PC-9 (cell line): ENCODE measurements at regions not wholly inside any gene's neighbourhood (a gene's known extent, or its start where the extent isn't known, plus 50 kb on each side); places are given as distances from the start of the nearest gene placed in this dataset.

Experiments
- EZH2 ChIP-seq: fragments of 200-600 bp; sonication (generic); IDR thresholded peaks from 2 replicates; pipeline ENCODE4 v1.8.0; 2017; ENCODE audit warnings: antibody characterized with exemption, low read depth
- TF ChIP-seq, protein P1 (sequence below): fragments of 200-600 bp; sonication (generic); conservative IDR thresholded peaks from 2 replicates; pipeline ENCODE4 v1.6.1; 2017; ENCODE audit warnings: mixed run types, antibody characterized with exemption, mild to moderate bottlenecking, moderate library complexity

DNA sequence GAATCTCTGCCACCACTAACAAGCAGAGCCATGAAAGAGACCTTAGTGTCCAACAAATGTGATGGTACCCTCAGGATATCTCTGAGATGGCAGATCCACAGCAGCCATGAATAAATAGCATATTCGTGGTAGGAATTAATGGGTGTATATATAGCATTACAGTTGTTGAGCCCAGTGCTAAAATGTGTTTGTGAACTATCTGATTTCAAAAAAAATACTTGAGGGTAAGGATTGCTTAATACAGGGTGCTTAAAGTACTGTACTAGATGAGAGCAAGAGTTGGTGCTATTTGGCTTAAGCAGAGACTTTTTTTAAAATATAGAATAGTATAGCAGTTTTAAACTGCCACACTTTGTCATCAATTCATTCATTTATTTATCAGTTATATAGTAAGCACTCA is 101.5 kb upstream of the GALNT5 start:
- no peak for TF ChIP-seq EZH2
- TF ChIP-seq, protein P1, sequence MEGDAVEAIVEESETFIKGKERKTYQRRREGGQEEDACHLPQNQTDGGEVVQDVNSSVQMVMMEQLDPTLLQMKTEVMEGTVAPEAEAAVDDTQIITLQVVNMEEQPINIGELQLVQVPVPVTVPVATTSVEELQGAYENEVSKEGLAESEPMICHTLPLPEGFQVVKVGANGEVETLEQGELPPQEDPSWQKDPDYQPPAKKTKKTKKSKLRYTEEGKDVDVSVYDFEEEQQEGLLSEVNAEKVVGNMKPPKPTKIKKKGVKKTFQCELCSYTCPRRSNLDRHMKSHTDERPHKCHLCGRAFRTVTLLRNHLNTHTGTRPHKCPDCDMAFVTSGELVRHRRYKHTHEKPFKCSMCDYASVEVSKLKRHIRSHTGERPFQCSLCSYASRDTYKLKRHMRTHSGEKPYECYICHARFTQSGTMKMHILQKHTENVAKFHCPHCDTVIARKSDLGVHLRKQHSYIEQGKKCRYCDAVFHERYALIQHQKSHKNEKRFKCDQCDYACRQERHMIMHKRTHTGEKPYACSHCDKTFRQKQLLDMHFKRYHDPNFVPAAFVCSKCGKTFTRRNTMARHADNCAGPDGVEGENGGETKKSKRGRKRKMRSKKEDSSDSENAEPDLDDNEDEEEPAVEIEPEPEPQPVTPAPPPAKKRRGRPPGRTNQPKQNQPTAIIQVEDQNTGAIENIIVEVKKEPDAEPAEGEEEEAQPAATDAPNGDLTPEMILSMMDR = no peak
